NCI-H82 treated with DMSO at 0.1 percent for 48 hours (cell line): ENCODE measurements at regions not wholly inside any gene's neighbourhood (a gene's known extent, or its start where the extent isn't known, plus 50 kb on each side); places are given as distances from the start of the nearest gene placed in this dataset.
"Not testable (repeated sequence)": the region's sequence is repeated elsewhere in the genome, so short reads cannot be mapped to it uniquely, and the experiment has no call there.

Experiments
- DNase-seq: peaks from one replicate; lab custom pipeline; 2025; ENCODE audit not compliant: unreplicated experiment; lab: John Stamatoyannopoulos, UW

GRCh38 chr3:35426366-35426958, 212.9 kb upstream of the ARPP21 start:
- DNase-seq, result no peak

- no peak for DNase-seq
Observed at GRCh38 chr3:35437381-35437780, 201.9 kb upstream of the ARPP21 start.

GRCh38 chr3:35438101-35438500, 201.2 kb upstream of the ARPP21 start:
- DNase-seq, result no peak

- no peak for DNase-seq
Observed at GRCh38 chr3:35439663-35440062, 199.7 kb upstream of the ARPP21 start.

GRCh38 chr3:35440826-35441225, 198.5 kb upstream of the ARPP21 start:
- DNase-seq, result no peak

- DNase-seq, result no peak
Observed at GRCh38 chr3:35446896-35447295, 192.4 kb upstream of the ARPP21 start.

GRCh38 chr3:35448121-35448520, 191.2 kb upstream of the ARPP21 start:
- no peak for DNase-seq

GRCh38 chr3:35448681-35449080, 190.6 kb upstream of the ARPP21 start:
- DNase-seq, result no peak

- DNase-seq, result not testable (repeated sequence)
Observed at GRCh38 chr3:35454819-35455218, 184.5 kb upstream of the ARPP21 start.

- DNase-seq, result no peak
Observed at GRCh38 chr3:35473956-35474355, 165.4 kb upstream of the ARPP21 start.

GRCh38 chr3:35482566-35482965, 156.8 kb upstream of the ARPP21 start:
- not testable (repeated sequence) for DNase-seq

- DNase-seq, result no peak
Observed at GRCh38 chr3:35483131-35483530, 156.2 kb upstream of the ARPP21 start.

GRCh38 chr3:35484929-35485530, 154.3 kb upstream of the ARPP21 start:
- peak; percentile 6 for DNase-seq

GRCh38 chr3:35486295-35486694, 153.0 kb upstream of the ARPP21 start:
- DNase-seq, result no peak

- DNase-seq, result no peak
Observed at GRCh38 chr3:35487376-35487775, 151.9 kb upstream of the ARPP21 start.

- DNase-seq, result no peak
Observed at GRCh38 chr3:35488526-35488925, 150.8 kb upstream of the ARPP21 start.

- DNase-seq, result no peak
Observed at GRCh38 chr3:35492841-35493240, 146.5 kb upstream of the ARPP21 start.

GRCh38 chr3:35498506-35499210, 140.7 kb upstream of the ARPP21 start:
- no peak for DNase-seq

- DNase-seq, result no peak
Observed at GRCh38 chr3:35500641-35501350, 138.5 kb upstream of the ARPP21 start.

GRCh38 chr3:35502699-35503098, 136.6 kb upstream of the ARPP21 start:
- DNase-seq, result no peak

- peak; percentile 91 for DNase-seq
Observed at GRCh38 chr3:35505181-35505580, 134.1 kb upstream of the ARPP21 start.

- DNase-seq, result no peak
Observed at GRCh38 chr3:35505772-35506171, 133.6 kb upstream of the ARPP21 start.
